ENCODE measurements at regions not wholly inside any gene's neighbourhood (a gene's known extent, or its start where the extent isn't known, plus 50 kb on each side); places are given as distances from the start of the nearest gene placed in this dataset.

DNA sequence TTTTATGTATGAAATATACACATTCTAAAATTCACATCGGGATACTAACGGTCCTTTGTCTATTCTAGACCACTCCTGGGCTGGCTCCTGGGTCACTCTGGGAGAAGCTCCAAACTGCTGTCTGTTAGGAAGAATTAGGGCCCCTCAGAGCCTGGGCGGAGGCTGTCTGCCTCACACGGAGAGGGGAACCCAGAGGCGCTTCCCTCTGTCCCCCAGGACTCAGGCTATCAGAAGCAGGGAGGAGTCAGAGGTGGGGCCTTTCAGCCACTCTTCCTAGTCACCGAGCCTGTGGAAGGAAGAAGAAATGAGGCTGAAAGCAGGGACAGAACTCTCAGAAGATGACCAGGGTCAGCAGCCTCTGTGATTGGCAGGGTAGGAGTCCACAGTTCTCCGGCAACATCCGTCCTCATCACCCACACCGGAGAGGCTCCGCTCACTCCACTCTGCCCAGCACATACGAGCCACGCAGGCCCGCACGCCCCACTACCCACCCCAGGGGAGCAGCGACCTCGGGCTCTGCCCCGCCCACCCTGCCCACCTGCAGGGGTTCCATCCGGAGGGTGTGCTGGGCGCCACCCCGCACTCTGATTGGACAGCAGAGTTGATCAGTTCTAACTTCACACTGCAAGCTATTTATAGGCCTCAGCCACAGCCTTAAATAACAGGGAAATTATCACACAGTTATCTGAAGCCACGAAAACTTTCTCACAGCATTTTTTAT is 182.1 kb upstream of the AFDN start:
- TF ChIP-seq ZBTB21 (CRISPR knock-in tag; IDR thresholded peaks at IDR 0.05) (no peak), ZBTB20 (CRISPR knock-in tag; IDR thresholded peaks at IDR 0.05; ENCODE audit: borderline replicate concordance, low read depth) (no peak), DNMT1 (CRISPR knock-in tag; IDR thresholded peaks at IDR 0.05) (no peak), ZNF253 (CRISPR knock-in tag; IDR thresholded peaks at IDR 0.05; ENCODE audit: borderline replicate concordance) (no peak)
- TF ChIP-seq, protein P1, sequence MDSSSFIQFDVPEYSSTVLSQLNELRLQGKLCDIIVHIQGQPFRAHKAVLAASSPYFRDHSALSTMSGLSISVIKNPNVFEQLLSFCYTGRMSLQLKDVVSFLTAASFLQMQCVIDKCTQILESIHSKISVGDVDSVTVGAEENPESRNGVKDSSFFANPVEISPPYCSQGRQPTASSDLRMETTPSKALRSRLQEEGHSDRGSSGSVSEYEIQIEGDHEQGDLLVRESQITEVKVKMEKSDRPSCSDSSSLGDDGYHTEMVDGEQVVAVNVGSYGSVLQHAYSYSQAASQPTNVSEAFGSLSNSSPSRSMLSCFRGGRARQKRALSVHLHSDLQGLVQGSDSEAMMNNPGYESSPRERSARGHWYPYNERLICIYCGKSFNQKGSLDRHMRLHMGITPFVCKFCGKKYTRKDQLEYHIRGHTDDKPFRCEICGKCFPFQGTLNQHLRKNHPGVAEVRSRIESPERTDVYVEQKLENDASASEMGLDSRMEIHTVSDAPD (CRISPR knock-in tag; IDR thresholded peaks at IDR 0.05), result no peak
- TF ChIP-seq, protein P2, sequence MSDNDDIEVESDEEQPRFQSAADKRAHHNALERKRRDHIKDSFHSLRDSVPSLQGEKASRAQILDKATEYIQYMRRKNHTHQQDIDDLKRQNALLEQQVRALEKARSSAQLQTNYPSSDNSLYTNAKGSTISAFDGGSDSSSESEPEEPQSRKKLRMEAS (IDR thresholded peaks at IDR 0.05), result no peak
